Ascending aorta (tissue), 2 donors: ENCODE measurements at regions not wholly inside any gene's neighbourhood (a gene's known extent, or its start where the extent isn't known, plus 50 kb on each side); places are given as distances from the start of the nearest gene placed in this dataset.

Source experiments
- DNase-seq, 2 donors: peaks; one replicate each; pipeline ENCODE4 v3.0.0-alpha.2; 2019; ENCODE audit warnings: low spot score in 2 of 2
- H3K27ac ChIP-seq, 2 donors: fragments of 200-600 bp; sonication (generic); one replicate each; pipeline ENCODE4 v1.5.1; 2016 to 2017; ENCODE audit warnings: mild to moderate bottlenecking in 1 of 2
- H3K27me3 ChIP-seq: fragments of 200-600 bp; sonication (generic); one replicate; pipeline ENCODE4 v1.5.1; 2017
- H3K36me3 ChIP-seq, 2 donors: fragments of 200-600 bp; sonication (generic); one replicate each; pipeline ENCODE4 v1.5.1; 2016
- H3K4me1 ChIP-seq, 2 donors: fragments of 200-600 bp; sonication (generic); one replicate each; pipeline ENCODE4 v1.5.1; 2016 to 2017; ENCODE audit warnings: mild to moderate bottlenecking in 1 of 2
- H3K4me3 ChIP-seq, 2 donors: fragments of 200-600 bp; sonication (generic); one replicate each; pipeline ENCODE4 v1.5.1; 2016 to 2017; ENCODE audit warnings: mild to moderate bottlenecking in 1 of 2
- H3K9me3 ChIP-seq, 2 donors: fragments of 200-600 bp; sonication (generic); one replicate each; pipeline ENCODE4 v1.5.1; 2016
- intact Hi-C: fragments of 100-400 bp; cut with DNase I; formaldehyde crosslinking; loops from one replicate; pipeline ENCODE4 v1.15.1; 2023
- TF ChIP-seq, protein P1 (sequence below), 3 experiments: fragments of 200-600 bp in 2 of 3; fragments of 450-650 bp in 1 of 3; sonication (generic) in 2 of 3; IDR thresholded peaks; one replicate each; pipeline ENCODE4 v1.5.1; 2016 to 2019; ENCODE audit warnings: antibody characterized with exemption in 3 of 3, mild to moderate bottlenecking in 1 of 3, moderate library complexity in 1 of 3

DNA sequence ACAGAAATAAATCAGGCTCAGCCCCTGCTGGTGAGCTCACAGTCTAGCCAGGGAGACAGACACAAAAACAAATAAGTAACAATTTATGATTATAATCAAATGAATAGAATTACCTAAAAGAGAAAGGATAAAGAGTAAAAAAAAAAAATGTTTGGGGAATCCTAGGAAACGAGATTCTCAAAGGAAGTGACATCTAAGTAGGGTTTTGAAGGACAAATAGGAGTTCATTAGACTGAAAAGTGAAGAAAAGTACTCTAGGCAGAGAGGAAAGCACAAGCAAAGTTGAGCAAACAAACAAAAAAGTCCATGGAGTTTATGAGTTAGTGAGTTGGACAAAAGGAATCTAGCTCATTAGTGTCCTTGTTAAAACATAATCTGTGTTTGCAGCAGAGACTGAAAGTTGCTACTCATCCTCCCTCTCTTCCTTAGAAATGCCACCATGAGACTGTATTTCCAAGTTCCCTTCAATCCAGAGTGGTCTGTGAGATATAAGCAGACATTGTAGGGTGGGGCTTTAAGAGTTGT lies 145.6 kb downstream of the SPATA18 start:
- peak overlapping the region in 1 of 2 donors; percentile 13 for H3K27ac ChIP-seq
- TF ChIP-seq, protein P1, sequence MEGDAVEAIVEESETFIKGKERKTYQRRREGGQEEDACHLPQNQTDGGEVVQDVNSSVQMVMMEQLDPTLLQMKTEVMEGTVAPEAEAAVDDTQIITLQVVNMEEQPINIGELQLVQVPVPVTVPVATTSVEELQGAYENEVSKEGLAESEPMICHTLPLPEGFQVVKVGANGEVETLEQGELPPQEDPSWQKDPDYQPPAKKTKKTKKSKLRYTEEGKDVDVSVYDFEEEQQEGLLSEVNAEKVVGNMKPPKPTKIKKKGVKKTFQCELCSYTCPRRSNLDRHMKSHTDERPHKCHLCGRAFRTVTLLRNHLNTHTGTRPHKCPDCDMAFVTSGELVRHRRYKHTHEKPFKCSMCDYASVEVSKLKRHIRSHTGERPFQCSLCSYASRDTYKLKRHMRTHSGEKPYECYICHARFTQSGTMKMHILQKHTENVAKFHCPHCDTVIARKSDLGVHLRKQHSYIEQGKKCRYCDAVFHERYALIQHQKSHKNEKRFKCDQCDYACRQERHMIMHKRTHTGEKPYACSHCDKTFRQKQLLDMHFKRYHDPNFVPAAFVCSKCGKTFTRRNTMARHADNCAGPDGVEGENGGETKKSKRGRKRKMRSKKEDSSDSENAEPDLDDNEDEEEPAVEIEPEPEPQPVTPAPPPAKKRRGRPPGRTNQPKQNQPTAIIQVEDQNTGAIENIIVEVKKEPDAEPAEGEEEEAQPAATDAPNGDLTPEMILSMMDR (IDR thresholded peaks at IDR 0.05) = no peak
- no peaks in the 10 kb centered on the region for H3K9me3 ChIP-seq
- no peak for DNase-seq
- intact Hi-C loops = loop anchor here (5.0 kb wide), 1 partner anchor 159 kb away; the partner anchor contains the start of gene SGCB
- H3K4me1 ChIP-seq = peaks cover 0 to 5% of the 10 kb centered on the region in 2 donors
- H3K4me3 ChIP-seq = no peak overlapping the region
- H3K27me3 ChIP-seq = no peaks in the 10 kb centered on the region
- no peaks in the 10 kb centered on the region for H3K36me3 ChIP-seq

DNA sequence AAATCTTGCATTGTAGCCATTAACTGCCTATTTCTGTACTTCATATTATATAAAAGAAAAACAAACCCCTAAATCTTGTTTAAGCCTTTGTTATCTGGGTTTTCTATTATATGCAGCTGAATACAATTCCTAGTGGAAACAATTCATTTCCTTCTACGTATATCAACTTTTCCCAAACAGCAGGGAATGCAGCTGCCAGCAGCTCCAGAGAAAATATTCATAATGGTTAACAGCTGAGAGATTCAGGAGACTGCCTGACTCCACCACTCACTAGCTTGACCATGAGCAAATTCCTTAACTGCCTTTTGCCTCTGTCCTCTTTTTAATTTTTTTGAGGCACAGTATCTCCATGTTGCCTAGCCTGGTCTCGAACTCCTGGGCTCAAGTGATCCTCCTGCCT lies 146.2 kb downstream of the SPATA18 start:
- DNase-seq = no peak
- no peak overlapping the region for H3K4me3 ChIP-seq
- TF ChIP-seq, protein P1 (IDR thresholded peaks at IDR 0.05) = no peak
- H3K4me1 ChIP-seq = peaks cover 0 to 3% of the 10 kb centered on the region in 2 donors
- intact Hi-C loops = loop anchor here (5.0 kb wide), 1 partner anchor 160 kb away; the partner anchor contains the start of gene SGCB
- no peaks in the 10 kb centered on the region for H3K36me3 ChIP-seq
- no peaks in the 10 kb centered on the region for H3K27me3 ChIP-seq
- peak overlapping the region in 1 of 2 donors; percentile 13 for H3K27ac ChIP-seq
- no peaks in the 10 kb centered on the region for H3K9me3 ChIP-seq

DNA sequence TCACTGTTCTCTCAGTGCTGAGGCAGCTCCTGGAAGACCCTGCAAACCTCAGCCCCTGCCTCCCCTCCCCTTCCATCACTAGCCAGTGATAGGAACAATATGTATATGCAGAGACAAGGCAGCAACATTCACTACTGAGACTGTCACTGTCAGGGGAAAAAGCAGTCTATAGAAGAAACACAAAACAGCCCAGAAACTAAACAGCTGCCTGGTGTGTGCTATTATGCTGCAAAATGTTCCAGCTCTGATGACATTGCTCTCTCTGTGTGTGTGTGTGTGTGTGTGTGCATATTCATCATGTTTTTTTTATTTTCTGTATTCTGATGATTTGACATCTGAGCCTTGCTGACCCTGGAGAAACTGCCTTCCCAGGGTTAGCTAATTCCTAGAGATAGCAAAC lies 147.2 kb downstream of the SPATA18 start:
- TF ChIP-seq, protein P1 (IDR thresholded peaks at IDR 0.05) = no peak
- no peak overlapping the region for H3K4me3 ChIP-seq
- no peaks in the 10 kb centered on the region for H3K27me3 ChIP-seq
- H3K27ac ChIP-seq = no peak overlapping the region
- H3K9me3 ChIP-seq = no peaks in the 10 kb centered on the region
- H3K4me1 ChIP-seq = peaks cover 0 to 2% of the 10 kb centered on the region in 2 donors
- DNase-seq = no peak
- intact Hi-C loops = loop anchor here (5.0 kb wide), 1 partner anchor 161 kb away; the partner anchor contains the start of gene SGCB
- no peaks in the 10 kb centered on the region for H3K36me3 ChIP-seq

DNA sequence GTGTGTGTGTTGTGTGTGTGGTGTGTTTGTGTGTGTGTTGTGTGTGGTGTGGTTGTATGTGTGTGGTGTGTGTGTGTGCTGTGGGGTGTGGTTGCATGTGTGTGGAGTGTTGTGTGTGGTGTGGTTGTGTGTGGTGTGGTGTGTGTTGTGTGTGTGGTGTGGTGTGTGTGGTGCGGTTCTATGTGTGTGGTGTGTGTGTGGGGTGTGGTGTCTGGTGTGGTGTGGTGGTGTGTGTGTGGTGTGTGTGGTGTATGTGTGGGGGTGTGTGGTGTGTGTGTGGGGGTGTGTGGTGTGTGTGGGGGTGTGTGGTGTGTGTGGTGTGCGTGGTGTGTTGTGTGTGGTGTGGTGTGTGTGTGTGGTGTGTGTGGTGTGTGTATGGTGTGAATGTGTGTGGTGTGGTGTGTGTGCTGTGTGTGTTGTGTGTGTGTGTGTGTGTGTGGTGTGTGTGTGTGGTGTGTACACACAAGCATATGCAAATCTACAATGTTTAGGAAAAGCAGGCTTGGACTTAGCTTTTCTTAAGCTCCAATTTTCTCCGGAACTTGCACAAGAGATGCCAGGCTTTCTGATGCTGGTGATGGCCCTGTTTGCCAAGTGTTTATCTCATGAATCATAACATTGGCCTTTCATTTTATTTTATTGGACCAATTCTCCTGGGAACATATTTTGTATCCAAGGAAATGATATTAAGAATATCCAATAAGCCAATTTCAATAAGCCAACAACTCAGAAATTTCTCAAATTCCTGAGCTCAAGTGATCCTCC lies 148.7 kb downstream of the SPATA18 start:
- Histone ChIP-seq H3K36me3 (no peaks in the 10 kb centered on the region), H3K27ac (peak overlapping the region in 1 of 2 donors; percentile 18), H3K4me1 (peaks cover 0 to 2% of the 10 kb centered on the region in 2 donors), H3K27me3 (no peaks in the 10 kb centered on the region), H3K9me3 (no peaks in the 10 kb centered on the region), H3K4me3 (no peak overlapping the region)
- peak in 1 of 2 donors; percentile 73 for DNase-seq
- TF ChIP-seq, protein P1 (IDR thresholded peaks at IDR 0.05) = no peak
- intact Hi-C loops = loop anchor here (5.0 kb wide), 1 partner anchor 162 kb away; the partner anchor contains the start of gene SGCB

DNA sequence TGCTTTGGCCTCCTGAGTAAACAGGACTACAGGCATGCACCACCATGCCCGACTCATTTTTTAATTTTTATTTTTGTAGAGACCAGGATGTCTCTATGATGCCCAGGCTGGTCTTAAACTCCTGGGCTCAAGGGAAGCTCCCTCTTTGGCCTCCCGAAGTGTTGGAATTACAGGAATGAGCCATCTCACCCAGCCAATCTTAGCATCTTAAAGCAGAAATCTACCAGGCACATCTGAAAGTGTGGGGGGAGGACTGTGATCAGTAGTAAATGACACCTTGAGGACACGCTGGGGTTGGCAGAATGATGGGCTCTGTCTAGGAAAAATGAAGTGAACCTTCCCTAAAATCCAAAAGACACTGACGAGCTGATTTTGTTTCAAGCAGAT lies 149.2 kb downstream of the SPATA18 start:
- Histone ChIP-seq H3K4me1 (peaks cover 0 to 2% of the 10 kb centered on the region in 2 donors), H3K36me3 (no peaks in the 10 kb centered on the region), H3K27me3 (no peaks in the 10 kb centered on the region), H3K9me3 (no peaks in the 10 kb centered on the region), H3K27ac (peak overlapping the region in 1 of 2 donors; percentile 18), H3K4me3 (no peak overlapping the region)
- no peak for DNase-seq
- TF ChIP-seq, protein P1 (IDR thresholded peaks at IDR 0.05) = no peak
- intact Hi-C loops = no loop called here
